OCI-LY3 (cell line): ENCODE measurements at regions not wholly inside any gene's neighbourhood (a gene's known extent, or its start where the extent isn't known, plus 50 kb on each side); places are given as distances from the start of the nearest gene placed in this dataset.
"Not testable (repeated sequence)": the region's sequence is repeated elsewhere in the genome, so short reads cannot be mapped to it uniquely, and the experiment has no call there.

Experiments used
- H2AFZ ChIP-seq: fragments of 200-600, 300-600 bp; shearing (Covaris generic); 2 replicates; pipeline ENCODE4 v1.6.0; 2014; ENCODE audit warnings: antibody characterized with exemption, low read depth, low read length
- H3K27ac ChIP-seq: fragments of 200-600, 300-600 bp; sonication (generic); 2 replicates; pipeline ENCODE4 v1.5.1; 2014; ENCODE audit warnings: mild to moderate bottlenecking, low read length, moderate library complexity, mixed read lengths
- H3K27me3 ChIP-seq: fragments of 200-600, 300-600 bp; sonication (generic); 2 replicates; pipeline ENCODE4 v1.6.1; 2014; ENCODE audit warnings: low read depth, low read length, mixed read lengths
- H3K36me3 ChIP-seq: fragments of 200-600, 300-600 bp; sonication (generic); replicated peaks from 2 replicates; pipeline ENCODE3; 2014; ENCODE audit warnings: low read depth, low read length, mixed read lengths
- H3K4me1 ChIP-seq: fragments of 300-600, 200-600 bp; sonication (generic); 2 replicates; pipeline ENCODE4 v1.6.1; 2014; ENCODE audit warnings: low read length, mixed read lengths
- H3K4me2 ChIP-seq: fragments of 200-600, 300-600 bp; sonication (generic); 2 replicates; pipeline ENCODE4 v1.6.1; 2014; ENCODE audit warnings: low read length, mixed read lengths
- H3K4me3 ChIP-seq: fragments of 300-600, 200-600 bp; sonication (generic); 2 replicates; pipeline ENCODE4 v1.5.1; 2014; ENCODE audit warnings: antibody characterized with exemption, mild to moderate bottlenecking, low read length, moderate library complexity
- H3K79me2 ChIP-seq: fragments of 300-600, 200-600 bp; shearing (Covaris generic); 2 replicates; pipeline ENCODE4 v1.6.1; 2014; ENCODE audit warnings: mild to moderate bottlenecking, low read length, mixed read lengths
- H3K9ac ChIP-seq: fragments of 300-600, 200-600 bp; shearing (Covaris generic); 2 replicates; pipeline ENCODE4 v1.6.0; 2014; ENCODE audit warnings: mild to moderate bottlenecking, low read length, moderate library complexity
- H3K9me3 ChIP-seq: fragments of 200-600, 300-600 bp; shearing (Covaris generic); 2 replicates; pipeline ENCODE4 v1.6.1; 2014; ENCODE audit warnings: low read length, mixed read lengths; ENCODE audit not compliant: insufficient read depth
- H4K20me1 ChIP-seq: fragments of 200-600, 300-600 bp; sonication (generic); 2 replicates; pipeline ENCODE4 v1.6.1; 2016; ENCODE audit warnings: low read length, mixed read lengths; ENCODE audit not compliant: insufficient read depth
- EZH2phosphoT487 ChIP-seq: fragments of 200-600 bp; shearing (Covaris generic); IDR thresholded peaks from 2 replicates; pipeline ENCODE4 v1.6.1; 2018; ENCODE audit warnings: antibody characterized with exemption, mixed run types, low read depth
- TF ChIP-seq, protein P1 (sequence below): fragments of 200-600, 300-600 bp; sonication (generic); IDR thresholded peaks from 2 replicates; pipeline ENCODE4 v1.5.1; 2014; ENCODE audit warnings: antibody characterized with exemption, low read length, low read depth

DNA sequence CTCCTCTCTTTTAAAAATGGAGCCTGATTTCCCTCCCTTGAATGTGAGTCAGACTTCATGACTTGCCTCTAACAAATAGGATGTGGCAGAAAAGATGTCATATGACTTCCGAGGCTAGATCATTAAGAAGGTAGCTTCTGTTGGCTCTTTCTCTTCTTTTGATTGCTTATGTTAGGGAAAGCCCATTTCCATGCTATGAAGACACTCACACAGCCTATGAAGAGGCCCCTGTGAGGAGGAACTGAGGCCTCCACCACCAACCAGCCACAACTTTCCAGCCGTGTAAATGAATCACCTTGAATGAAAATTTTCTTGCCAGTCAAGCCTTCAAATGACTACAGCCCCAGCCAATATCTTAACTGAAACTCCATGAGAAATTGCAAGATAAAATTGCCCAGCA lies 413.4 kb downstream of the TMEM38B start:
- H3K9me3 ChIP-seq: peaks cover 1% of the 10 kb centered on the region; the same call in 1 of the 2 replicates
- H2AFZ ChIP-seq: no peak overlapping the region
- no peaks in the 10 kb centered on the region for H4K20me1 ChIP-seq
- no peak overlapping the region for H3K4me2 ChIP-seq
- no peaks in the 10 kb centered on the region for H3K27me3 ChIP-seq
- H3K79me2 ChIP-seq: no peaks in the 10 kb centered on the region
- peaks cover 78% of the 10 kb centered on the region for H3K4me1 ChIP-seq
- TF ChIP-seq, protein P1, sequence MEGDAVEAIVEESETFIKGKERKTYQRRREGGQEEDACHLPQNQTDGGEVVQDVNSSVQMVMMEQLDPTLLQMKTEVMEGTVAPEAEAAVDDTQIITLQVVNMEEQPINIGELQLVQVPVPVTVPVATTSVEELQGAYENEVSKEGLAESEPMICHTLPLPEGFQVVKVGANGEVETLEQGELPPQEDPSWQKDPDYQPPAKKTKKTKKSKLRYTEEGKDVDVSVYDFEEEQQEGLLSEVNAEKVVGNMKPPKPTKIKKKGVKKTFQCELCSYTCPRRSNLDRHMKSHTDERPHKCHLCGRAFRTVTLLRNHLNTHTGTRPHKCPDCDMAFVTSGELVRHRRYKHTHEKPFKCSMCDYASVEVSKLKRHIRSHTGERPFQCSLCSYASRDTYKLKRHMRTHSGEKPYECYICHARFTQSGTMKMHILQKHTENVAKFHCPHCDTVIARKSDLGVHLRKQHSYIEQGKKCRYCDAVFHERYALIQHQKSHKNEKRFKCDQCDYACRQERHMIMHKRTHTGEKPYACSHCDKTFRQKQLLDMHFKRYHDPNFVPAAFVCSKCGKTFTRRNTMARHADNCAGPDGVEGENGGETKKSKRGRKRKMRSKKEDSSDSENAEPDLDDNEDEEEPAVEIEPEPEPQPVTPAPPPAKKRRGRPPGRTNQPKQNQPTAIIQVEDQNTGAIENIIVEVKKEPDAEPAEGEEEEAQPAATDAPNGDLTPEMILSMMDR: no peak
- no peak for TF ChIP-seq EZH2phosphoT487
- no peak overlapping the region for H3K9ac ChIP-seq
- peaks cover 8% of the 10 kb centered on the region for H3K36me3 ChIP-seq
- no peak overlapping the region for H3K27ac ChIP-seq
- H3K4me3 ChIP-seq: no peak overlapping the region

DNA sequence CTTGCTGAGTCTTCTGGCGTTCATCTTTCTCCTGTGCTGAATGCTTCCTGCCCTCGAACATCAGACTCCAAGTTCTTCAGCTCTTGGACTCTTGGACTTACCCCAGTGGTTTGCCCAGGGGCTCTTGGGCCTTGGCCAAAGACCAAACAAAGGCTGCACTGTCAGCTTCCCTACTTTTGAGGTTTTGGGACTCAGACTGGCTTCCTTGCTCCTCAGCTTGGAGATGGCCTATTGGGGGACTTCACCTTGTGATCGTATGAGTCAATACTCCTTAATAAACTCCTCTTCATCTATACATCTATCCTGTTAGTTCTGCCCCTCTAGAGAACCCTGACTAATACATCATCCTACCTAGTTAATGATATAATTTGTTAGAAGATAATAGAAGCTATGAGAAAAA lies 415.4 kb downstream of the TMEM38B start:
- H3K27me3 ChIP-seq, H3K9me3 ChIP-seq, H3K9ac ChIP-seq, H3K27ac ChIP-seq, H3K4me2 ChIP-seq, H3K36me3 ChIP-seq, H4K20me1 ChIP-seq, H3K79me2 ChIP-seq, H3K4me3 ChIP-seq, H2AFZ ChIP-seq: not testable (repeated sequence)
- peaks cover 74% of the 10 kb centered on the region for H3K4me1 ChIP-seq

DNA sequence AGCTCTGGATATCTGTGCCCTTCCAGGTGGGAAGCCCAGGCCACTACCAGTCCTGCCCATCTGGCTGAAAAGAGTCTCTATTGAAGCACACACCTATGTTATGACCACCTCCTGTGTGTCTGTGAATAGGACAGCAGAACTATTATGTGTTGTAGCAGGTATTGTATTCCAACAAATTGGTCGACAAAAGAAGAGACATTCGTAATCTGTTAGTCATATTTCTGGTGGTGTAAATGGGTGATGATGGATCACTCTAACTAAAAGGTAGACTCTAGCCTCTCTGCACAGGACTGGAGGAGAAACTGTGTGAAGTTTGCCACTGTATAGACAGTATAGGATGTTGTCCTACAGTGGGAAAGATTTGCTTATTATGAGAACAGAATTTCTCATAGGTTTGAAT lies 416.1 kb downstream of the TMEM38B start:
- Histone ChIP-seq H3K4me3 (no peak overlapping the region), H2AFZ (no peak overlapping the region)

DNA sequence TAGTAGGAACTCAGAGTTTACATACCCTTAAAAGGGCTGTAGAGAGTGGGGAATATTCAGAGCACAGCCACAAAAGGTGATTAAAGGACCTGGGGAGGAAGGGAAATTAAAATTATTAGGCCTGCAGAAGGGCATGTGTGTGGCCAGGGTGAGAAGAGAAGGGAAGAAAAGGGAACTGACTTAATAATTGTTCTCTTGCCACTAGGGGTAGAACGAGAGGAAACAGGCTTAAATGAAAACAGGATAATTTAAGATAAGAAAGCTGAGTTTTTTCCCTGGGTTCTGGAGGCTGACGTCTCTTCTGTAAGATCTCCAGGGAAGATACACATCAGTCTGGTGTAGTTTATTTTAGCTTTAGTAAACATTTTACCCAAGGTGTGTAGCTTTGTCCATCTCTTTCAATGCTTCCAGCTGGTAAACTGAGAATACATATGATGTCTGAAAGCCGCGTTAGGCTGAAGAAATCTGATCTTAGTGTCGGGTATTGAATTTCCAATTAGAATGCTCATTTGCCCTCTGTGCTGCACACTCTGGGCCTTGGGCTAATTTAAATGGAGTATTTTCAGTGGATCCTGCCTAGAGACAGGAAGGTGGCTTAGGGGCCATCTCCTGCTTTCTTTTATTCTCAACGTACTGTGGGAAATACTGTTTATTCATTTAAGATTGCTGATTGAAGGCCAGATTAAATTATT lies 416.8 kb downstream of the TMEM38B start:
- Histone ChIP-seq H4K20me1 (no peaks in the 10 kb centered on the region), H3K27me3 (no peaks in the 10 kb centered on the region), H3K9me3 (no peaks in the 10 kb centered on the region), H3K4me2 (peak overlapping the region; percentile 14; the same call in 1 of the 2 replicates), H2AFZ (no peak overlapping the region), H3K27ac (no peak overlapping the region), H3K79me2 (no peaks in the 10 kb centered on the region), H3K36me3 (peaks cover 6% of the 10 kb centered on the region), H3K4me3 (no peak overlapping the region), H3K9ac (no peak overlapping the region), H3K4me1 (peaks cover 59% of the 10 kb centered on the region)
- TF ChIP-seq, protein P1: peak; percentile 25; the same call in 1 of the 2 replicates
- TF ChIP-seq EZH2phosphoT487: no peak

More for the DNA sequence above, 416.1 kb downstream of the TMEM38B start:
- H3K27ac ChIP-seq: no peak overlapping the region
- no peaks in the 10 kb centered on the region for H3K79me2 ChIP-seq
- no peak overlapping the region for H3K9ac ChIP-seq
- no peaks in the 10 kb centered on the region for H3K9me3 ChIP-seq
- H3K36me3 ChIP-seq: peaks cover 6% of the 10 kb centered on the region
- H3K27me3 ChIP-seq: no peaks in the 10 kb centered on the region
- H3K4me2 ChIP-seq: no peak overlapping the region
- no peaks in the 10 kb centered on the region for H4K20me1 ChIP-seq
- peaks cover 66% of the 10 kb centered on the region for H3K4me1 ChIP-seq
- TF ChIP-seq EZH2phosphoT487: no peak
- TF ChIP-seq, protein P1: no peak
